GM19035 (cell line): ENCODE measurements at regions not wholly inside any gene's neighbourhood (a gene's known extent, or its start where the extent isn't known, plus 50 kb on each side); places are given as distances from the start of the nearest gene placed in this dataset.

Experiments
- ATAC-seq: cut with Tn5 transposase; IDR thresholded peaks from one replicate; pipeline ENCODE4 v1.9.1; 2021; ENCODE audit not compliant: unreplicated experiment

DNA sequence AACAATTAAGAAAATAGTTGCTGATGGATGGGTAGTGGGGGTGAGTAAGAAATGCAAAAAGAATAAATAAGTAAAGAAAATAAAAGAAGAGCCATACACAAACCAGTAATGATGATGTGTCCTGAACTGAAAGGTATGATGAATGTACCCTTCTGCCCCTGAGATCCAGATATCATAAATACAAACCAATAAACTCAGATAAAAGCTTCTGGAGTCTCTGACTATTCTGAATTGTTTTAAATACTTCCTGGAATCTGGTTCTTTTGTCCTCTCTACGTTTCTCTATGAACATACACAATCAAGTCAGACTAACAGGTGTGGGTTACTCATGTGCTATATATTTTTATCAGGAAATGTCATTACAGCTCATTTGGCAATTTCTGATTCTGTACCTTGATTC lies 153.4 kb downstream of the PPP1R2C start:
- ATAC-seq: no peak

GRCh38 chrX:42619068-42619467 lies 158.9 kb downstream of the PPP1R2C start:
- ATAC-seq: no peak

- ATAC-seq: no peak
Measured at GRCh38 chrX:42616981-42617380, 161.0 kb downstream of the PPP1R2C start.

DNA sequence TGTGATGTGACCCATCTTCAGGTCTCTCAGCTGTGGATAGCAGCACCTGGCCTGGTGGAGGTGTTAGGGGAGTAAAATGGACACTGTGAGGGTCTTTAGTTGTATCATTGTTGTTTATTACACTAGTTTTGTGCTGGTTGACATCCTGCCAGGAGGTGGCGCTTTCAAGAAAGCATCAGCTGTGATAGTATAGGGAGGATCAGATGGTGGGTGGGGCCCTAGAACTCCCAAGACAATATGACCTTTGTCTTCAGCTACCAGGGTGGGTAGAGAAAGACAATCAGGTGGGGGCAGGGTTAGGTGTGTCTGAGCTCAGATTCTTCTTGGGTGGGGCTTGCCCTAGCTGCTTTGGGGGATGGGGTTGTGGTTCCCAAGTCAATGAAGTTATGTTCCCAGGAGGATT lies 162.8 kb downstream of the PPP1R2C start:
- ATAC-seq: no peak

GRCh38 chrX:42606591-42606990 lies 171.4 kb downstream of the PPP1R2C start:
- ATAC-seq: no peak

DNA sequence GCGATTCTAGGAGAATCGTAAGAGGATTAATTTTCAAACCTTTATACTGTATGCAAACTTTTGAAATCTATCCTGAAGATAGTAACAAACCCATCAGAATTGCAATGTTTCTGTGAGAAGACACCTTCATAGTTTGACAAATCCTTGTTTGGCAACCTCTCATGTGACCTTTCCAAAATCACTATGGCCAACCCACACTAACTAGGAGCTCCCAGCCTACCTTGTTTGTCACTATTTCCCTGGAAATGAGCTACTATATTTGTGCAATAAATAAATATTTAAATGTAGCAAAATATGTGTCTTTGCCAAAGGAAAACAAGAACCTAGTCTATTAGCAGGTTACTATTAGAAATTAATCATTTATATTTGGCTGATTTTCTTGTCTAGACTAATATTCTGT lies 173.7 kb downstream of the PPP1R2C start:
- ATAC-seq: no peak

GRCh38 chrX:42603016-42603415 lies 174.9 kb downstream of the PPP1R2C start:
- no peak for ATAC-seq

- ATAC-seq: no peak
Measured at GRCh38 chrX:42602566-42602965, 175.4 kb downstream of the PPP1R2C start.

DNA sequence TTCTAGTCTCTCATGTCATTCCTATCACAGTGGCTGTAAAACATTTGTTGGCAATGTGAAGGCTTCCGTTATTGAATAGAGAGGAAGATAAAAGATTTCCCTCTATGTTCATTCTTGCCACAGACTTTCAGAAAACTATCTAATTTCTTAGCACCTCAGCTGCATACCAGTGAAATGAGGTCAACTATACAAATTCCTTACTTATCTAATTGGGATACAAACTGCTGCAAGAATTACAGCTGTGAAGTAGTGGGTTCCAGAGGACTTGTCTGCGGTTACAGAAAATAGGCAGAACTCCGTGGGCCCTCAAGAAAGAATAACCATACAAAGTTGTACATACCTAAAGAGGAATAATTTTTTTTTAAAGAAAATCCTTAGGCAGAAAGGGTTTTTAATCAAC lies 175.8 kb downstream of the PPP1R2C start:
- ATAC-seq: no peak

DNA sequence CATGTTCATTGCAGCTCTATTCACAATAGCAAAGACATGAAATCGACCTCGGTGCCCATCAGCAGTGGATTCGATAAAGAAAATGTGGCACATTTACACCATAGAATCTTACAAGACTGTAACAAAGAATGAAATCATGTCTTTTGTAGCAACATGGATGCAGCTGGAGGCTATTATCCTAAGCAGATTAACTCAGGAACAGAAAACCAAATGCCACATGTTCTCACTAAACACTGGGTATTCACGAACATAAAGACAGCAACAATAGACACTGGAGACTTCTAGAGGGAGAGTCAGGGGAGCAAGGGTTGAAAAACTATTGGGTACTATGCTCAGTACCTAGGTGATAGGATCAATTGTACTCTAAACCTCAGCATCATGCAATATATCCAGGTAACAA lies 180.5 kb downstream of the PPP1R2C start:
- ATAC-seq: no peak

GRCh38 chrX:42585842-42586621 lies 191.9 kb downstream of the PPP1R2C start:
- ATAC-seq: no peak

- ATAC-seq: no peak
Measured at GRCh38 chrX:42577936-42578470, 200.0 kb downstream of the PPP1R2C start.

- no peak for ATAC-seq
Measured at GRCh38 chrX:42567268-42567667, 210.7 kb downstream of the PPP1R2C start.

DNA sequence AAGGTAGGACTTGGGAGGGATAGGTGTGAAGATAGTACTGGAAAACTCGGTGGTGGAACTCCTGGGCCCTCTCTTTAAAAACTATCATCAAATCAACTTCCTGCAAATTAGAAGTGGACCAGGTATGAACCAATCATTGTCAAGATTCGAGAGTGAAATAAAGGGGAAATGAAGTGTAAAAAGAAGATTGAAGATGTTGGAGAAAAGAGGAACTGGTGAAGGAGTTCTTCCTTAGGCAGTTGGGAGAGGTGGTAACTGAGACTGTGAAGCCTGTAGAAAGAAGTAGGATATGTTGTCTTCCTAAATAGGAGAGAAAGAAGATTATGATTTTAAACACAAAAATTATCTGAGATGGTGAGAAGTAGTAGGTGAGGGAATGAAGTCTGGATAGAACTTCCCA lies 212.2 kb downstream of the PPP1R2C start:
- no peak for ATAC-seq

- ATAC-seq: no peak
Measured at GRCh38 chrX:42546800-42547199, 231.2 kb downstream of the PPP1R2C start.

DNA sequence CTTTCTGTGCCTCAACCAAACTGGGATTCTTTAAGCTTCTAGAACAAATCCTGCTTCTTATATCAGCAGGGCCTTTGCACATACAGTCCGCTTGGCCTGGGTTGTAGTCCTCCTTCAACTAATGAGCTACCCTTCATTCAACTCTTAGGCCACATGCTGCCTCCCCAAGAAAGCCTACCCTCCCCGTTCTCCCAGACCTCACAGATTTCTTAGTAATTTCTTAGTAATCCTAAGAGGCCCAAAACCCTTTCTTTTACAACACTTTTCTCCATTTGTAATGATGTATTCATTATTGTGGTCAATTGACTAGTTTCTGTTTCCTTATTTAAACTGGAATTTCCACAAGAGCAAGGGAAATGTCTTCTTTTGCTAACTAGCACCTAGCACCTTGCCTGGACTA lies 233.1 kb downstream of the PPP1R2C start:
- no peak for ATAC-seq

DNA sequence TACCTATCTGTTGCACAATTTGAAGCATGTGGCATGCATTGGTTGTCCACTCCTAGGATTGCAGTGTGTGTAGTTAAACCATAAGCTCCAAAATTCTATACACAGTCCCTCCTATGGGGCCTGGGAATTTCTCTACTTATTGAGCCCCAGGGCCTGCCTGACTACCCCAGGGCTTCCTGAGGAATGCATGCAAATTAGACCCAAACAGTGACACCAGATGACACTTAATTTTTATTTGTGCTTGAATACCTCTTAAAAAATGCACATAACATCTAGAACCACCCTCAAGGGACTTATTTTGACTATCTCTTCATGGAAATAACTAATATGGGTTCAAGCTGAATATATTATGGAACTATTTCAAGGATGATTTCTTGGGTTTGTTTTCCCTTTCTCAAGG lies 236.4 kb downstream of the PPP1R2C start:
- no peak for ATAC-seq

DNA sequence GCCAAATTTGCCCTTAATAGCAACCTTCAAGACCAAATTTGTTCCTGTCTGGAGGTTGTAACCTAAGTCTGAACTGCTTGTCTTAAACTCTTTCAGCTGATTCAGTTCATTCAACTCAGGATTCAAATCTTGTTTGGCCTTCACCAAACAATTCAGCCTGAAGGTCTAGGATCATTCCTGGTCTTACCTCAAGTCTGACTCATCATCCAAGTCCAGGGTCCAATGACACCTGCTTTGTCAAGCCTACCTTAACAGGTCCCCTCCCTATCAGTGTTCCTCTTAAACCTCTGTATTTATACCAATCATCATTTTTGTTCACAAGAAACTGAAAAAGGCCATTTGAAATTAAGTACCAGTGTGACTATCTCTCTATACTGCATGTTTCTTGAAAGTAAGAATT lies 237.8 kb downstream of the PPP1R2C start:
- ATAC-seq: no peak

GRCh38 chrX:42538405-42538804 lies 239.6 kb downstream of the PPP1R2C start:
- no peak for ATAC-seq

DNA sequence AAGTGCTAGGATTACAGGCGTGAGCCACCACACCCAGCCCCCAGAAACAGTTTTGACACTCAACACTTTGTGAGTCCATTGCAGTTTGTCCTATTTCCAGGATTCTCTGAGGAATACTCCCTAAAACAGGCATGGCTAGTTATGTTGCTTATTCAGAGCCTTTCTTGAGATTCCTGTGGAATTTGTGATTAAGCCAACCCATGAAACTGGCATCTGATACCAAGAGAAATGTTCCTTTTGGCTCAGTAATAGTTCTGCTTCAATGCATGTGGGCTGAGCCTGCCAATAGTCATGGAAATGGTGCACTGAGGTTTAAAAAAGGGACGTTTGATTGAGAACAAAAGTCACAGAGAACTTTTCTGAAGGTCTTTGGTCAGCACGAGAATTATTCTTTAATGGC lies 241.7 kb downstream of the PPP1R2C start:
- no peak for ATAC-seq

DNA sequence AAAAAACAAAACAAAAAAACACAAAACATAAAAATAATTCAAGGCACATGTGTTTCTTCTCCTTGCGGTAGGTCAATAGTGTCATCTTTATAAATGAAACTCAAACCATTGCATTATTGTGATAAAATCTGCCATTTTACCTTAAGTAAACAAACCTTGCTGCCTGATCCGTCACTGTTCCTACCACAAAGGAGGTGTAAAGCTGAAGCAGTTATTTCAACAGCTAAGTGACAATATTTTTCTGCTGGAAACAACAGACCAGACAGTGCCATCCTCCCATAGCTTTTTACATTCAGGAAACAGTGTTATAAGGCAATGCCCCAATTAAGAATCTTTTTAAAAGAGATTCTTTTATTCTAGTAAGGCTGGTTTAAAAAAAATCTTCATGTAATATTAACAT lies 242.7 kb downstream of the PPP1R2C start:
- no peak for ATAC-seq

GRCh38 chrX:42533761-42534160 lies 244.2 kb downstream of the PPP1R2C start:
- ATAC-seq: no peak

DNA sequence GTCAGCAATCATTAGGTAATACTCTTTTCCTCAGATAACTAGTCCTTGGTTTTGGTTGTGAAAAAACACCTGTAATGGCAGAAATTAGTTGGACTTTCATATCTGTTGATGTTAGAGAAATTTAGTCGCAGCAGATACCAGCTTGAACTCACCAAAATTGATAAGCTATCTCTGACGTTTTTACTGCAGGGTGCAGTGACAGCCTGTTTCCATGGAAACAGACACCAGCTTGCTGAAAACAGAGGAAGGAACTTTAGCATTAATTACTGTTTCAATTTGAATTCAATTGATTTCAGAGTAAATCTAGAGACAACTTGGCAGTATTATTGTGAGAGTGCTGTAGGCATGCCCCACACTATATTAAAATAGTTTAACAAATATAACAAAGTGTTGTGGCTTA lies 246.5 kb downstream of the PPP1R2C start:
- ATAC-seq: no peak
